ENCODE measurements at regions not wholly inside any gene's neighbourhood (a gene's known extent, or its start where the extent isn't known, plus 50 kb on each side); places are given as distances from the start of the nearest gene placed in this dataset.

- Mint-ChIP-seq H3K27me3 (ENCODE audit: low read depth in 2 of 2) (peaks cover 15 to 31% of the 10 kb centered on the region in 2 donors), H3K9me3 (peaks cover 4% of the 10 kb centered on the region in 2 donors), H3K4me3 (no peak overlapping the region), H3K36me3 (peaks cover 10% of the 10 kb centered on the region), H3K4me1 (no peaks in the 10 kb centered on the region), H3K27ac (no peak overlapping the region)
- DNase-seq (no peak), ATAC-seq (no peak)
- H3K9me3 ChIP-seq (ENCODE audit: control insufficient read depth, insufficient read depth, low read length): no peaks in the 10 kb centered on the region
- H3K4me3 ChIP-seq (ENCODE audit: low read length): no peak overlapping the region
- no peak overlapping the region for H3K27ac ChIP-seq (ENCODE audit: low read length)
- 90% methylated on average over 3 of the region's 3 CpGs for WGBS (ENCODE audit: insufficient coverage)
- no peaks in the 10 kb centered on the region for H3K27me3 ChIP-seq (ENCODE audit: control insufficient read depth, insufficient read depth, low read length)
- no peak for TF ChIP-seq CTCF (IDR thresholded peaks at IDR 0.05)
- intact Hi-C loops (cut with micrococcal nuclease): no loop called here
- no peaks in the 10 kb centered on the region for H3K4me1 ChIP-seq (ENCODE audit: control insufficient read depth, insufficient read depth, low read length)
- no peaks in the 10 kb centered on the region for H3K36me3 ChIP-seq (ENCODE audit: control insufficient read depth, insufficient read depth, low read length)
Measured at GRCh38 chr2:105489168-105489878, 90.5 kb upstream of the FHL2 start.

- peaks cover 8% of the 10 kb centered on the region for H3K36me3 Mint-ChIP-seq
- no peaks in the 10 kb centered on the region for H3K36me3 ChIP-seq (ENCODE audit: control insufficient read depth, insufficient read depth, low read length)
- no peaks in the 10 kb centered on the region for H3K4me1 ChIP-seq (ENCODE audit: control insufficient read depth, insufficient read depth, low read length)
- peaks cover 4% of the 10 kb centered on the region in 2 donors for H3K9me3 Mint-ChIP-seq
- DNase-seq: no peak
- ATAC-seq: no peak
- 86% methylated on average over 8 of the region's 8 CpGs for WGBS (ENCODE audit: insufficient coverage)
- no peak overlapping the region for H3K27ac ChIP-seq (ENCODE audit: low read length)
- no peaks in the 10 kb centered on the region for H3K27me3 ChIP-seq (ENCODE audit: control insufficient read depth, insufficient read depth, low read length)
- peaks cover 15 to 23% of the 10 kb centered on the region in 2 donors for H3K27me3 Mint-ChIP-seq (ENCODE audit: low read depth in 2 of 2)
- no peak overlapping the region for H3K4me3 ChIP-seq (ENCODE audit: low read length)
- H3K27ac Mint-ChIP-seq: no peak overlapping the region
- TF ChIP-seq CTCF (IDR thresholded peaks at IDR 0.05): no peak
- intact Hi-C loops (cut with micrococcal nuclease): no loop called here
- no peak overlapping the region for H3K4me3 Mint-ChIP-seq
- H3K9me3 ChIP-seq (ENCODE audit: control insufficient read depth, insufficient read depth, low read length): no peaks in the 10 kb centered on the region
- no peaks in the 10 kb centered on the region for H3K4me1 Mint-ChIP-seq
Measured at GRCh38 chr2:105488285-105488684, 89.4 kb upstream of the FHL2 start.

- H3K27me3 ChIP-seq (ENCODE audit: control insufficient read depth, insufficient read depth, low read length): no peaks in the 10 kb centered on the region
- intact Hi-C loops (cut with micrococcal nuclease): no loop called here
- WGBS (ENCODE audit: insufficient coverage): 88% methylated on average over 17 of the region's 21 CpGs
- Mint-ChIP-seq H3K4me3 (no peak overlapping the region), H3K9me3 (no peaks in the 10 kb centered on the region), H3K36me3 (no peaks in the 10 kb centered on the region), H3K4me1 (no peaks in the 10 kb centered on the region), H3K27me3 (ENCODE audit: low read depth in 2 of 2) (peaks cover 11 to 14% of the 10 kb centered on the region in 2 donors), H3K27ac (no peak overlapping the region)
- no peak overlapping the region for H3K4me3 ChIP-seq (ENCODE audit: low read length)
- H3K9me3 ChIP-seq (ENCODE audit: control insufficient read depth, insufficient read depth, low read length): no peaks in the 10 kb centered on the region
- TF ChIP-seq CTCF (IDR thresholded peaks at IDR 0.05): no peak
- H3K27ac ChIP-seq (ENCODE audit: low read length): no peak overlapping the region
- no peaks in the 10 kb centered on the region for H3K4me1 ChIP-seq (ENCODE audit: control insufficient read depth, insufficient read depth, low read length)
- H3K36me3 ChIP-seq (ENCODE audit: control insufficient read depth, insufficient read depth, low read length): no peaks in the 10 kb centered on the region
- no peak for DNase-seq
- no peak for ATAC-seq
Measured at GRCh38 chr2:105487142-105488069, 88.6 kb upstream of the FHL2 start.
